GM12875 (cell line): ENCODE measurements at regions not wholly inside any gene's neighbourhood (a gene's known extent, or its start where the extent isn't known, plus 50 kb on each side); places are given as distances from the start of the nearest gene placed in this dataset.

Experiments used
- H3K4me3 ChIP-seq: one replicate; pipeline ENCODE4 v1.5.1; 2011; ENCODE audit warnings: low read depth, low read length, control low read depth
- CTCF ChIP-seq: IDR thresholded peaks from 2 replicates; pipeline ENCODE4 v1.5.1; 2011; ENCODE audit warnings: low read depth, mild to moderate bottlenecking, control low read depth, inconsistent platforms, low read length, moderate library complexity, borderline replicate concordance; ENCODE audit not compliant: insufficient read depth

DNA sequence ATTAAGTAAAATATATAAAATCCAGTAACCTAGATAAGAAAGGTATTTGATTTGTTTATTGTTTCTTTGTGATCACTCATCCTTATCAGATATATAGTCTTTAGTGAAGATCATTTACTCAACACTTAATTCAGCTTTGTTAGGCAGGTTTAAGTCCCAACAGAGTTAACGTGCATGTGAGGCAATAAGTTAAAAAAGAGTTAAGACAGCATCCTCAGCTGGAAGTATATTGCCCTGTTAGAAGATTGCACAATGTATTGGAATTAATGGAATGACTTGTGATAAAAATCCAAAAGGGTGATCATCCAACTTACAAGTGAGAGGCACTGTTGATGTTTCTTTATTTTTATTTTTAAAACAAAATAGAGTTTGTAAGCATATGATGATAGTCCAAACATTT is 1162.1 kb downstream of the RAPGEF2 start:
- H3K4me3 ChIP-seq: no peak overlapping the region
- TF ChIP-seq CTCF: no peak

- TF ChIP-seq CTCF: no peak
- H3K4me3 ChIP-seq: no peak overlapping the region
These were observed 1163.0 kb downstream of the RAPGEF2 start for GRCh38 chr4:160265836-160266235.

GRCh38 chr4:160276785-160277325 is 1174.0 kb downstream of the RAPGEF2 start:
- no peak overlapping the region for H3K4me3 ChIP-seq
- TF ChIP-seq CTCF: no peak

- no peak for TF ChIP-seq CTCF
These were observed 1180.2 kb downstream of the RAPGEF2 start for GRCh38 chr4:160283081-160283480.

GRCh38 chr4:160284516-160284915 is 1181.6 kb downstream of the RAPGEF2 start:
- TF ChIP-seq CTCF: no peak

More at GRCh38 chr4:160283081-160283480, 1180.2 kb downstream of the RAPGEF2 start:
- no peak overlapping the region for H3K4me3 ChIP-seq

GRCh38 chr4:160286051-160286450 is 1183.2 kb downstream of the RAPGEF2 start:
- H3K4me3 ChIP-seq: no peak overlapping the region
- TF ChIP-seq CTCF: no peak

More at GRCh38 chr4:160284516-160284915, 1181.6 kb downstream of the RAPGEF2 start:
- H3K4me3 ChIP-seq: no peak overlapping the region

DNA sequence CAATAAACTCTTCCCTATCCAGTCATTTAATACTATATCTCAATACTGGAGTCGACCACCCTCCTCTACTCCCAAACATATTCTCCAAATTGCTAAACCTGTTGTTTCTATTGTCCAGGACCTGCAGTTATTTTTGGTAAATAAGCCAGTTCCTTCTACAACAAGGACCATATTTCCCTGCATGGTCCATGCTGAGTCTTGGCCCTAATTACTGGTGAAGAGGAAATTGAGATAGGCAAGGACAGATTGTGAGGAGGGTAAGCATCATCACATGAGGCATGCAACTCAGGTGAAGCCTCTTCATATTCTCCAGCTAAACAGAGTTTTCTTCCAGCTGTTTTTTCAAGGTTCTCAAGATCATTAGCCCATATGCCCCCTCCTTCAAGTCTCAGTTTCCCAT is 1193.6 kb downstream of the RAPGEF2 start:
- no peak for TF ChIP-seq CTCF

More for the DNA sequence above, 1193.6 kb downstream of the RAPGEF2 start:
- no peak overlapping the region for H3K4me3 ChIP-seq
